ENCODE measurements at regions not wholly inside any gene's neighbourhood (a gene's known extent, or its start where the extent isn't known, plus 50 kb on each side); places are given as distances from the start of the nearest gene placed in this dataset.

- no peak for TF ChIP-seq CTCF (IDR thresholded peaks at IDR 0.05)
- no peak for TF ChIP-seq POLR2A (IDR thresholded peaks at IDR 0.05)
Measured at GRCh38 chr10:9111976-9112375, 1057.5 kb downstream of the GATA3 start.

Measured in thyroid gland (tissue), 4 donors.